ENCODE measurements at regions not wholly inside any gene's neighbourhood (a gene's known extent, or its start where the extent isn't known, plus 50 kb on each side); places are given as distances from the start of the nearest gene placed in this dataset.

DNA sequence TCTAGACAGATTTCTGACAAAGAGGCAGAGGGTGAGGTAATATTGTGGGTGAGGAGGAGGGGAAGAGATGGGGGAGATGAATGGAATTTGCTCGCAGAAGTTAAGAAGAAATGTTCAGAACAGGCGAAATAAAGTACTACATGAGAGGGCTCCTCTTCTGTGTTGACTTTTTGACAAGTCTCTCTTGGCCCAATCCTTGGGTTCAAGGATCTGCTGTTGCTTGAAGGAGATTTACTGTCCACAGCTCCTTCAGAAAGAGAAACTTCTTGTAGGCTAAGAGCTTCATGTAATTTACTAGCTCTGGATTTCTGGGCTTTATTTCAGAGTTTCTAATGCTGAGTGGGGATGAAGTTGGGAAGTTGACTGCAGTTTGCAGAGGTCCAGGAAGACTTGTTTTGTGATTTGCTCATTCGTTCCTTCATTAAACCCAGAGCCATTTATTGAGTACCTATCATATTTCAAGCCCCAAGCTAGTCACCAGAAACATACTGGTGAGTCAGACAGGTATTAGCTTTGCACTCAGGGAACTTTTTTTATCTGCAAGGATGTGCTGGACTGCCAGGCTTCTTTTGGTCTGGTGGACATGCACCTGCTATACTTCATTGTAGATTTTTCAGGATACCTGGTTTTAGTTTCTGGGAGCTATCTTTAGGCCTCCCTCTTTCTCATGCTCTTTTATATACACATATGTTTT is 402.9 kb upstream of the CLINT1 start:
- Histone ChIP-seq H3K79me2 (ENCODE audit: insufficient read depth, low read depth, low read length) (no peaks in the 10 kb centered on the region), H3K36me3 (ENCODE audit: insufficient read depth, low read length) (no peaks in the 10 kb centered on the region), H3K9me2 (ENCODE audit: insufficient read depth, low read length) (no peaks in the 10 kb centered on the region), H3K4me3 (ENCODE audit: low read depth, low read length, poor library complexity, severe bottlenecking) (no peak overlapping the region), H3K4me1 (ENCODE audit: insufficient read depth, low read length, poor library complexity, severe bottlenecking) (peaks cover 7% of the 10 kb centered on the region), H3K4me2 (ENCODE audit: low read length) (no peak overlapping the region), H2AFZ (ENCODE audit: low read length) (no peak overlapping the region), H3K9me3 (ENCODE audit: low read length) (peaks cover 6% of the 10 kb centered on the region; the same call in 1 of the 2 replicates), H3K27ac (ENCODE audit: low read depth, low read length, poor library complexity, severe bottlenecking) (no peak overlapping the region), H4K20me1 (ENCODE audit: insufficient read depth, low read length) (no peaks in the 10 kb centered on the region)
- ChIA-PET POLR2A (interaction anchor here (0.6 to 1.5 kb wide), 11 partner anchors 9 to 617 kb away, joined by 3 to 10 read pairs (median 4); no protein-coding TSS in a partner anchor), CTCF (ENCODE audit: unreplicated experiment) (no interaction called here)
- TF ChIP-seq, protein P1, sequence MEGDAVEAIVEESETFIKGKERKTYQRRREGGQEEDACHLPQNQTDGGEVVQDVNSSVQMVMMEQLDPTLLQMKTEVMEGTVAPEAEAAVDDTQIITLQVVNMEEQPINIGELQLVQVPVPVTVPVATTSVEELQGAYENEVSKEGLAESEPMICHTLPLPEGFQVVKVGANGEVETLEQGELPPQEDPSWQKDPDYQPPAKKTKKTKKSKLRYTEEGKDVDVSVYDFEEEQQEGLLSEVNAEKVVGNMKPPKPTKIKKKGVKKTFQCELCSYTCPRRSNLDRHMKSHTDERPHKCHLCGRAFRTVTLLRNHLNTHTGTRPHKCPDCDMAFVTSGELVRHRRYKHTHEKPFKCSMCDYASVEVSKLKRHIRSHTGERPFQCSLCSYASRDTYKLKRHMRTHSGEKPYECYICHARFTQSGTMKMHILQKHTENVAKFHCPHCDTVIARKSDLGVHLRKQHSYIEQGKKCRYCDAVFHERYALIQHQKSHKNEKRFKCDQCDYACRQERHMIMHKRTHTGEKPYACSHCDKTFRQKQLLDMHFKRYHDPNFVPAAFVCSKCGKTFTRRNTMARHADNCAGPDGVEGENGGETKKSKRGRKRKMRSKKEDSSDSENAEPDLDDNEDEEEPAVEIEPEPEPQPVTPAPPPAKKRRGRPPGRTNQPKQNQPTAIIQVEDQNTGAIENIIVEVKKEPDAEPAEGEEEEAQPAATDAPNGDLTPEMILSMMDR (conservative IDR thresholded peaks at IDR 0.05; ENCODE audit: low read length) = no peak
- TF ChIP-seq EZH2phosphoT487 (IDR thresholded peaks at IDR 0.05; ENCODE audit: borderline replicate concordance, low read depth, low read length) = no peak
- no peak for DNase-seq (ENCODE audit: low spot score)
- intact Hi-C loops (cut with micrococcal nuclease; ENCODE audit: unreplicated experiment) = no loop called here
- BruUV-seq (replicated peaks) = no TSS peak

DNA sequence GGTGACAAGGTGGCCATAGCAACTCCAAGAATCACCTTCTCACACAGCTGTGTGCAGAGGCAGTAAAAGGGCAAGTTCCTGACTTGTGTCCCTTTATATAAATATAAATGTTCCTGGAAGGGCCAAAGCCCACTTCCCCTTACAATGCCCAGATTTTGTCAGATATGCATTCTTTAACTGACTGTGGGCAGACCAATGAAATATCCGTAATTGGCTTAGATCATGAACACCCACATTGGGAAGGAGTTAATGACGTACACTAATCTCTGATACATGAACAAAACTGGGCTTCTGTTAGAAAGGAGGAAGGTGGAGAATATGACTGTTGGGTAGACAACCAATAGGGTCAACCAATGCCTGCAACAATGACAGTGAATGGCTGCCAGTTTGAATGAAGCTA is 397.2 kb upstream of the CLINT1 start:
- H4K20me1 ChIP-seq (ENCODE audit: insufficient read depth, low read length) = no peaks in the 10 kb centered on the region
- H3K36me3 ChIP-seq (ENCODE audit: insufficient read depth, low read length) = no peaks in the 10 kb centered on the region
- no peaks in the 10 kb centered on the region for H3K79me2 ChIP-seq (ENCODE audit: insufficient read depth, low read depth, low read length)
- ChIA-PET CTCF (ENCODE audit: unreplicated experiment) (interaction anchor here (2.7 kb wide), 1 partner anchor 10 kb away, joined by 8 read pairs; no protein-coding TSS in a partner anchor), POLR2A (interaction anchor here (1.1 to 4.2 kb wide), 8 partner anchors 9 to 81 kb away, joined by 3 to 22 read pairs (median 4); no protein-coding TSS in a partner anchor)
- H3K9me2 ChIP-seq (ENCODE audit: insufficient read depth, low read length) = no peaks in the 10 kb centered on the region
- BruUV-seq (replicated peaks) = no TSS peak
- DNase-seq (ENCODE audit: low spot score) = no peak
- H2AFZ ChIP-seq (ENCODE audit: low read length) = no peak overlapping the region
- no peak overlapping the region for H3K4me2 ChIP-seq (ENCODE audit: low read length)
- intact Hi-C loops (cut with micrococcal nuclease; ENCODE audit: unreplicated experiment) = no loop called here
- TF ChIP-seq EZH2phosphoT487 (IDR thresholded peaks at IDR 0.05; ENCODE audit: borderline replicate concordance, low read depth, low read length) = no peak
- TF ChIP-seq, protein P1 (conservative IDR thresholded peaks at IDR 0.05; ENCODE audit: low read length) = no peak
- no peak overlapping the region for H3K4me3 ChIP-seq (ENCODE audit: low read depth, low read length, poor library complexity, severe bottlenecking)
- H3K4me1 ChIP-seq (ENCODE audit: insufficient read depth, low read length, poor library complexity, severe bottlenecking) = no peaks in the 10 kb centered on the region
- H3K9me3 ChIP-seq (ENCODE audit: low read length) = peaks cover 6% of the 10 kb centered on the region; the same call in 1 of the 2 replicates
- no peak overlapping the region for H3K27ac ChIP-seq (ENCODE audit: low read depth, low read length, poor library complexity, severe bottlenecking)

DNA sequence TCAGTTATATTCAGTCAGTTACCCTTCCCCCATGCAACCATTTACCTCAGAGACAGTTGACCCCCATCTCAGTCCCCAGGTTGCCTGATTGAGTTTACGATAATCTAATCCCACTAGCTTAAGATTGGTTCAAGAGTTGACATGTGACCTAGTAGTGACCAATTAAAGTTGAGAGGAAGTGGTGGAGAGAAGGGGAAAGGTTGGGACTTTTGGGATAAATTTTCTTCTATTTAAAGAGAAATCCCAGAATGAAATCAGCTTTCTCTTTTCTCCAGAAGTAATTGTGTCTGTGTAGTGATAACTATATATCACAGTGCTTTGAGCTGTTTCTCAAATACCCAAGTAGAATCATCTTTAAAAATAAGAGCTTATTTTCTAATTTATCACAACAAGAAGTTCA is 396.7 kb upstream of the CLINT1 start:
- ChIA-PET CTCF (ENCODE audit: unreplicated experiment) (interaction anchor here (2.7 kb wide), 1 partner anchor 9 kb away, joined by 8 read pairs; no protein-coding TSS in a partner anchor), POLR2A (interaction anchor here (1.1 to 4.2 kb wide), 10 partner anchors 9 to 81 kb away, joined by 3 to 22 read pairs (median 4); no protein-coding TSS in a partner anchor)
- Histone ChIP-seq H3K4me3 (ENCODE audit: low read depth, low read length, poor library complexity, severe bottlenecking) (no peak overlapping the region), H3K36me3 (ENCODE audit: insufficient read depth, low read length) (no peaks in the 10 kb centered on the region), H3K9me3 (ENCODE audit: low read length) (peaks cover 6% of the 10 kb centered on the region; the same call in 1 of the 2 replicates), H3K9me2 (ENCODE audit: insufficient read depth, low read length) (no peaks in the 10 kb centered on the region), H3K79me2 (ENCODE audit: insufficient read depth, low read depth, low read length) (no peaks in the 10 kb centered on the region), H3K4me1 (ENCODE audit: insufficient read depth, low read length, poor library complexity, severe bottlenecking) (no peaks in the 10 kb centered on the region), H3K27ac (ENCODE audit: low read depth, low read length, poor library complexity, severe bottlenecking) (no peak overlapping the region), H2AFZ (ENCODE audit: low read length) (no peak overlapping the region), H4K20me1 (ENCODE audit: insufficient read depth, low read length) (no peaks in the 10 kb centered on the region), H3K4me2 (ENCODE audit: low read length) (no peak overlapping the region)
- DNase-seq (ENCODE audit: low spot score) = no peak
- no TSS peak for BruUV-seq (replicated peaks)
- intact Hi-C loops (cut with micrococcal nuclease; ENCODE audit: unreplicated experiment) = no loop called here
- TF ChIP-seq, protein P1 (conservative IDR thresholded peaks at IDR 0.05; ENCODE audit: low read length) = no peak
- no peak for TF ChIP-seq EZH2phosphoT487 (IDR thresholded peaks at IDR 0.05; ENCODE audit: borderline replicate concordance, low read depth, low read length)
